Activated CD4-positive, alpha-beta T cell treated with anti-CD3 and anti-CD28 coated beads, Interleukin-2, amount 50 U/mL, for 16 hours (primary cell): ENCODE measurements at regions not wholly inside any gene's neighbourhood (a gene's known extent, or its start where the extent isn't known, plus 50 kb on each side); places are given as distances from the start of the nearest gene placed in this dataset.

Experiments used
- DNase-seq: peaks from one replicate; pipeline ENCODE4 v3.0.0-alpha.2; 2020

DNA sequence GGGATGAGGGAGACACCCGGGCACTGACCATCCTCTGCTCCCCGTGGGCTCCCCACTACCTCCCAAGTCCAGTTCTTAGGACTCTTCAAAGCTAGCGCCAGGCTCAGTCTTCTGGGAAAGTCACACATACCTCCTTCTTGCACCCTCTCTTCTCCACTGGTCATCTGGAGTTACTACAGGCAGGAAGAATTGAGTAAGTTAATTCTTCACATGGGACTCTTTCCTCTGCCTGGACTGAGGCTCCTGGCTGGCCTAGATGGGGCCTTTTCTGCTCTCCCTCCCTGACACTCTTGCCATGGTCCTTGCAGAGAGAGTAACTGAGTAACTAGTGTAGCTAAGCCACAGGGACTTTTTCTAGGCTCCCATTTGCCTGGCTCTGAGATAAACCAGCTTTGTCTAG is 96.5 kb upstream of the CELF4 start:
- DNase-seq = no peak

DNA sequence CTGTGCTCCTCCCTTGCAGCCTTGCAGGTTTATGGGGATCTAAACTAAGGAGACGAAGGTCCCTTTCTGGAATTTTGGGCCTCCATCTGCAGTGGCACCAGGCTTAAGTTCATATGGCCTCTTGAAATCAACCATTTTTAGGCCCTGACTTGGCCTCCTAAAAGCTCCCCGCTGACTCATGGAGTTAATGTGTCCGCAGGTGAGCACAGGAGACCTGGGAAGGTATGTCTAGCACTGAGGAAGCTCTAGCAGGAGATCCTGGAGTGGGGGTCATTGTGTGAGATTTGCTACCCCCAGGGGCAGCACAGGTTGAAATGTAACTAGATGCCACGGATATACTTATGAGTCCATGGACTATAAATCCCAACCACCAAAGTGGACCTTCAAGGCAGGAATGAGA is 95.9 kb upstream of the CELF4 start:
- no peak for DNase-seq

DNA sequence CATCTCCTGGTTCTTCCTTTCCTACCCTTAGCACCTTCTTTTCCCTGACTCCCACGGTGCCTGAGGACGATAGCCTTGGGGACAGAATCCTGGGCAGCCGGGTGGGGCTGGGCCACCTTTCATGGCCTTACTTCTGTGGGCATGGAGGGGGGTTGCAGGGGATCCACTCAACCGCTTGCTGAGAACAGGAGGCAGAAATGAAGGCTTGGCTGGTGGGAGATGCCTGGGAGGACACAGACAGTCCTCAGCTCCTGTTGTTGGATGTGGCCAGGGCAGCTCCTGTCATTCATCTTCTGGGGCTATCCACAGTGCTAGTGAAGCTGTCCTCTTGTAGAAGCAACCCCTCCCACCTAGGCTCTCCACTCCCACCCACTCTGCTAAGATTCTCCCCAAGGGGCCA is 95.5 kb upstream of the CELF4 start:
- no peak for DNase-seq

DNA sequence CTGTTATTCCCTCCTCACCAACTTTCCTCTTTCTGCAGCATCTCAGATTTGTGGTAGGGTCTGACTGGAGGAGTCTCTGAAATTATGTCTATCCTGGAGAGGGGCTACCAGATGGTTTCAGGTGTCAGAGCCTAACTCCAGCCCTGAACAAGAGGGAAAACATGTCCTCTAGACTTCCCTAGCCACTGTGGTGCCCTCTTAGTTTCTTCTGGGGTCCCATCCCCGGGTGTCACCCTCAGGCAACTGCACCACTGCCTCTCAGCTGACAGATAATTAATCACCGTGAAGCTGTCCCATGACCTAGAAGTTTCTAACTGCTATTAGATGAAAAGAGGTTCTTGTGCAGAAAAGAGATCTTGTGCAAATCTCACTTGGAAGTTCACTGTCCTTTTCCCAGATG is 95.1 kb upstream of the CELF4 start:
- DNase-seq = no peak

DNA sequence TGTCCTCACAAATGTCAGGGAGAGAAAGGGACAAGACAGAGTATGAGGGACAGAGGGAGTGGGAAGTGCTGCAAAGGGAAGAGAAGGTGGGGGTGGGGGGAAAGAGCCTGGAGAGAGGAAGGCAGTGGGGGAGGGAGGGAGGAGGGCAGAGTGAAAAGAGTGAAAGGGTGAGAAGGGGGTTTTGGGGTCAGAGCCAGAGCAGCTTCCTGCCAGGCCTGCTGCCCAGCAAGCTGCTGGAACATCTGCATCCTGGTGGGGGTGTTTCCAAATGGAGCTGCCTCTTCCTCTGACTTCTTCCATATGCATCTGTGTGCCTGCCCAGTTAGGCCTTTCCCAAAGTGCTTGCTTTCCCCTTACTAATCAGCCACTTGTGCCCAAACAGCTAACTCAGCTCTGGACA is 94.3 kb upstream of the CELF4 start:
- DNase-seq = no peak

DNA sequence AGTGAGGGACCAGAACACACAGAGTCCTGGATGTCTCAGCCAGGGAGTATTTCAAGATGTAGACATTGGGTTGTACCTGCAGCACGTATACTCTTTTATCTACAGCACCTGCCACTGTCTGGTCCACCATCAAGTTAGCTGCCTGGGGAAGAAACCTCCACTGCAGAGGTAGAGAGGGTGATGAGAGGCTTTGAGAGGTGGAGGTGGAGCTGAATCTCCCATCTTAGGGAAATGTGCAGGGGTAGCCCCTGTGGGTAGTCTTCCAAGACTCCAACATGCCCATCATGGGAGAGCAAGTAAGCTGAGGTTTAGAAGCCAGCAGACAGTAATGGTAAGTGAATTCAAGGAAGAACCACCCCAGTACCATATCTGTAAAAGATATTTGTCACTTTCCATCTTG is 93.3 kb upstream of the CELF4 start:
- DNase-seq = no peak

DNA sequence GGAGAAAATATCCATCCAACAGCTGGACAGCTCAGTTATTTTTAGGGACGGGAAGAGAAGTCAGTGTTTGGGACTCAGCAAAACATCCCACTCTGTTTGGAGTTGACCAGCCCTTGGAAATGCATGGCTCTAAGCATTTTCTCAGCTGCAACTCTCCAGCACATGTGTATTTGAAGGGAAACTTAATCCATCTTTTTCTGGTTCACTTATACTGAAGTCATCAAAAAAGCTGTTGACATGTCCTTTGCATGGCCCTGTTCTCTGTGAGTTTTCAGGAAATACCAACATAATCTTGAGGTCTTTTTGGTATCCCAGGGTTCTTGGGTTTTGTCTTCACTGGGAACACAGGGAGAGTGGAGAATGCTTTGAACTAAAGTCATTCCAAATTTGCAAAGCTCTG is 91.9 kb upstream of the CELF4 start:
- DNase-seq = no peak

DNA sequence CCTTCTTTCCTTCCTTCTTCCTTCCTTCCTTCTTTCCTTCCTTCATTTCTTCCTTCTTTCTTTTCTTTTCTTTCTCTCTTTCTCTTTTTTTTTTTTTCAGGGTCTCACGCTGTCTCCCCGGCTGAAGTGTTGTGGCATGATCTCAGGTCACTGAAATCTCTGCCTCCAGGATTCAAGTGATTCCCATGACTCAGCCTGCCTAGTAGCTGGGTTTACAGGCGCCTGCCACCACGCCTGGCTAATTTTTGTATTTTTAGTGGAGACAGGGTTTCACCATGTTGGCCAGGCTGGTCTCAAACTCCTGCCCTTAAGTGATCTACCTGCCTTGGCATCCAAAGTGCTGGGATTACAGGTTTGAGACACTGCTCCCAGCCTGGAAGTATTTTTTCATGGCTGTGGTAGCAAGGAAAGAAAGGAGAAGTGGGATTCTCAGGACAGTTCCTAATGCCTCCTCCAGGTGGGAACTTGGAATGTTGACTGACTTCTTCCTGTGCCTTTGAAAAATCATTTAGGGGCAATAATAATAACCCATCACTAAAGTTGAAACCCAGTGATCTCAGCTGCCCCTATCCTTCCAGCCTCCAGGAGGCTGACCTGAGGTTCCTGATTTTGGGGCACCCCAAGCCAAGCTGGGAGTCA is 89.3 kb upstream of the CELF4 start:
- no peak for DNase-seq

DNA sequence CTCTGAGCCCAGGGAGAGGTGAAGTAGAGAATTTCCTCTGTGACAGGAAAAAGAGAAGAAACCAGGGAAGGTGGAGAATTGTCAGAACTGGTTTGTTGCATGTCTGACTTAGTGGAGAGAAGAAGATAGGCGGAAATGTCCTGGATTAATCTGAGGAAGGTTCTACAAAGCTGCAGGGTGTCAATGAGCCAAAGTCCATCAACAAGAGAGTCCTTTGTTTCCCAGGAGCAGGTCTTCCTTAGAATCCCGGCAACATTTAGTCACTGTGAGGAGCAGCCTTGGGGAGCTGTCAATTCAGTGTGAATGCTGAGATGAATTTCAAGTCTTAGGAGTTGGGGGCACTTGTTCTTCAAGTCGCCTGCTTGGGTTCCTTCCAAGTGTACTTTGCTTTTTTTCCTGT is 88.4 kb upstream of the CELF4 start:
- no peak for DNase-seq

DNA sequence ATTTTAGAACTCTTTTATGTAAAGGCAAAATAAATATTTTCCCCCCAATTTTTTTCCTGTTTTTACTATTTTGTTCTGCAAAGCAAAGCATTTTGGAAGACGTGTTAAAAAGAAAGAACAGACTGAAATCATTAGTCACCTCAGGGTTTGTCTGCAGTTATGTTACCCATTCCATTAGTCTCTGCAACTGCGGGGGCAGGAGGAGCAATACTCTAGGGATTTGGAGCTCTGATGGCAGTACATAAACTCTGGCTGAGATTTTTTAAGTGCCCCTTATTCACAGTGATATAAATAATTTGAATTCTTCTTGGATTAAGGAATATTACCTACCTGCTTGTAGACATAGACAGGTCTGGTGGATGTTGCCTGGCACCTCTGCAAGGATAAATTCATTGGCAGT is 88.0 kb upstream of the CELF4 start:
- DNase-seq = no peak

DNA sequence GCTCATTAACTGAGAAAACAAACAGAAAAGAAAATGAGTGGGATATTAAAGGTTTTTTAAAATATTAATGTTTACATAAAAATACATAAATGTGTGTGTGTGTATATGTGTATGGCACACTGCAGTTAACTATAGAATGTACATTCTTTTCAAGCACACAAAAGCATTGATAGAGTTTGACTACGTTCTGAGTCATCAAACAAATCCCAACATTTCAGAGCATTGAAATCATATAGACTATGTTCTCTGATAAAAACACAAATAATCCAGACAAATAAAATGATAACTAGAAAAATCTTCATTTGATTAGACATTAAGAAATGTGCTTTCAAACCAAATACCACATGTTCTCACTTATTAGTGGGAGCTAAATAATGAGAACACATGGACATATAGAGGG is 84.3 kb upstream of the CELF4 start:
- no peak for DNase-seq

DNA sequence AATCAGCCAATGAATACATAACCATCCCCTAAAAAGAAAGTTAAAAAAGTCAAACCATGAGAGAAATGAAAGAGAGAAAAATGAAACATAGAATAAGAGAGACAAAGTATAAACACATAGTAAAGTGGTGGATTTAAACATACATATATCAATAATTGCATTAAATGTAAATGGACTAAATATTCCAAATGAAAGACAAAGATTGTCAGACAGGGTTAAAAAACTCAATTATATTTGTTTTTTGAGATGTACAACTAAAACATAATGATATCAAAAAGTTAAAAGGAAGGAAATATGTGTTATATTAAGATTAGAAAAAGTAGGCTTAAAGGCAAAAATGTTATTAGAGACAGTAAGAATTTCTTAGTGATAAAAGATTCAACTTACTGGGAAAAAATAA is 83.8 kb upstream of the CELF4 start:
- DNase-seq = no peak

DNA sequence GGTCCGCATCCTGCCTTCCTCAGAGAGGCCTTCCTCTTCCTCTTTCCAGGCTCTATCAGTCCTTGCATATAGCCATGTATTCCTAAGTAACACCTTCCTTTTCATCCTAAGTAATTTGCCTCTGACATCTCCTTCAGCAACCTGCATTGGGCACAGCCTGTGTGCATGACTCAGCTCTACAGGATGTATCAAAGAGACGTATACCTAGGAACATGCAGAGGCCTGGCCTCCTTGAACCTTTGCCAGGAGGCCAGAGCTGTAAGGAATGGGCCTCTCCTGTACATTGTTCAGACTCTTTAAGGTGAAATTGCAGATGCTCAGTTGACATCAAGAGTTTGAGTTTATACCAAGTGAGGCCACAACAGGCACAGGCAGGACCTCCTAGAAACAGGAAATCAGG is 76.0 kb upstream of the CELF4 start:
- no peak for DNase-seq

DNA sequence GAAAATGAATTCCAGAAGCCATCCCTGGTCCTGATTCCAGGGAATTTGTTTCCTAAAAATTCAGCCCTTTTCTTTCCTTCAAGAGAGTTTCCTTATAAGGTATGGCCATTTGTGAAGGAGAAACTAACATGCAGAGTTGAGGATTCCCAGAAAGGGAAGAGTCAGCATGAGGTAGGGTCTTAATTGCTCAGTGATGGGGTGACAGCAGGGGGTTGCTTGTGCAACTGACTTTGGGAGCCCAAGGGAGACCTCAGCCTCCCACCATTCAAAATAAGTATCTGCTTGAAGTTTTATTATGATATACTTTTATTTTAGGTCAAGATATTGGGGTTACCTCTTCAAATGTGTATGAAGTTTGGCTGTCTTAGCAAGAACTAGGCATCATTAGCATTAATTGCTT is 74.9 kb upstream of the CELF4 start:
- DNase-seq = no peak

DNA sequence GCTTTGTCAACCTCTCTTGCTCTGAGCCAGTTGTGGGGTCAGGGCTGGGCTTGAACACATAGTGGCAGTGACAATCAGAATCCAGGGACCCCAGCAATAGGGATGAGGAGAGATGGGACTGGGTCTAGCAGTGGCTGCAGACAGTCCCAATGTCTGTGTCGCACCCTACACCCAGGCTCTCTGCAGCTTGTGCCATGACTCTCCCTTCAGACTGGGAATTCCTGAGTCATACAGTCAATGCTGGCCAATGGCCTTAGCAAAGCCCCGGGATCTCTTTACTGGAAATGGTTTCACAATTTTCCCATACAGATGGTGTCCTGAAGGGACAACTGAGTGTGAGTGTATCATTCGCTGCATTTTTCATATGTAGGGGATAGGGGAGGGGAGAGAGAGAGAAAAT is 74.2 kb upstream of the CELF4 start:
- DNase-seq = no peak

DNA sequence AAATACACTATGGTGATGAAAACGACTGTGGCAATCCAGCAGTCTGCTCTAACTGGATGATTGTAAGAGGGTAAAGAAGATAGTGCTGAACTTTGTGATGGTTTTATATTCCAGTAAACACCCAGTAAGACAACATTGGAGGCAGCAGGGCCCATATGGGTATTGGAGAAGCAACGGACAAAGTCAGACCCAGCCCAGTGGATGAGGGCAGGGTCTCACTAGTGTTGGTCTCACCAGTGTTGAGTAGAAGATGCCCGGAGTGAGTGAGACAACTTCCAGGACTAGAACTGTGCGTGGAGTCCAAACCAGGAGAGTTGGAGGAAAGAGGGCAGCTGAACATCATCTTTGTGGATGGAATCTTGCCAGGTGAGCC is 71.9 kb upstream of the CELF4 start:
- no peak for DNase-seq

DNA sequence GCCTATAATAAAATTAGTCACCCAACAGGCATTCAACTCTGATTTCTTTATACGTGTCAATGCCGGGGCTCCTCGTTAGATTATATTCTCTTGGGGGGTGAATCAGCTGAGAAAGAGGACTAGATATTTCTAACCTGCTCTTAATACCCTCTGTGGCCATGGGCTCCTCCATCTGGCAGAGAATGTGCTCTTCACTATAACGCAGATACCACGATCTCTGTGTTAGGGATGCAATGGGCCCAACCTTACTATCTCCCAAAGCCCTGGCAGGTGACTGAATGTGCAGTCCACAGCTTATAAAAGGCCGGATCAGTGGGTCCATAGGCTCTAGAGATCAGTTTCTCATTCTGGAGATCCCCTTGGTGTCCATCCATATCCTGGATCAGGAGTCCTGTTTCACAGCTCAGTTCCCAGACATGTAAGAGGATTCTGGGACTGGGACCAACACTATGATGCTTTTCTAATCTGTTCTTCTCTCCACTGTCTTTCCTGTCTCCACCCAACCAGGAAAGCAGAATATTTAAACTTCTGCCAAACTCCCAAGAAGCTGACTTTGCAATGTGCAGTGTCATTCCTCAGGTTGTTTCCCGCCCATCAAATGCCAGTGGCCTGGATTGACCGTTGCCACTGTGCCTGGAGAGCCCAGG is 71.4 kb upstream of the CELF4 start:
- no peak for DNase-seq

DNA sequence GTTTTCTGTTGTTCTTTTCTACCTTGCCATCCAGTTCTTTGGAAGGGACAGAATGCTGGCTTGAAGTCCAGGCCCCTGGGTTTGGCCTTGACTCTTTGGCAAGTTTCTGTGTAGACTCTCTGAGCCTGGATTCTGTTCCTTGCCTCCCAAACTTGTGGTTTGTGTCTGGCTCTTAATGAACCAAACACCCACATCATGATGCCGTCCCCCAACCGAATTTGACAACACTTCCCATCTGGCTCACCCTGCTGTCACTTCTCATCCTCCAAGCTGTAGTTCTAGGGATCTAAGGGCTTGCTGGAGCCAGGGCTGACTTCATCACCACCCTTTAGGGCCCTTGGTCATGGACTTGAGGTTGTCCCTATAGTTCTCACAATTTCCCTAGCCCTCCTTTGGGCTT is 68.9 kb upstream of the CELF4 start:
- DNase-seq = no peak

DNA sequence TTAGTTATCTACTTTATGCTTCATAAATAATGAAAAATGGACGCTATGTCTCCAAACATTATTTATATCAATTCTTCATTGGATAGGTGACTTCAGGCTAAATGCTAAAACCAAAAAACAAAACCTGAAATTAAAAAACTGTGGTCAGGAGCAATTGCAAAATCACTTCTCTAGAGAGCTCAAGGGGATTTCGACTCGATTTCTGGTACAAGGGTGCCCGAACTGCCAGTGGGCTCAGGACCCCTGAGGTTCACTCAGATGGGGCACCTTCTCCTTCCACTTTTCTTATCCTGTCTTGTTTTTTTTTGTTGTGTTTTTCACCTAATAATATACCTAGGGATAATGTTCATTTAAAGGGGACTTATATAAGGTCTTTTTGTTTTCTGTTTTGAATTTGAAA is 65.8 kb upstream of the CELF4 start:
- DNase-seq = no peak

DNA sequence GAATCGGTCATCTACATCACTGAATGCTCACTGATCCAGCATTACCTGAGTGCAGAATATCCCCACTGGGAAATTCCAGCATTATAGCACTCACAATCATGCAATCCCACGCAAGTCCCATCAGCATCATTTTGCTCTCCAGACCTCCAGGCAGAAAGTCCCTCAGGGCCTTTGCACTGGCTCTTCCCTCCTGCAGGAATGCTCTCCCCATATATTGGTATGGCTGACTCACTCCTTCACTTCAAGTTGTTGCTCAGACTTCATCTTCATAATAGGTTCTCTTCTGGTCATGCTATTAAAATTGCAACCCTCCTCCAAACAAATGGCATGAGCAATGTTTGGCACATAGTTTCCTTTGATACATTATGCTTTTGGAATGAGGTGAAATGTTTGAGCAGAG is 64.7 kb upstream of the CELF4 start:
- DNase-seq = no peak

DNA sequence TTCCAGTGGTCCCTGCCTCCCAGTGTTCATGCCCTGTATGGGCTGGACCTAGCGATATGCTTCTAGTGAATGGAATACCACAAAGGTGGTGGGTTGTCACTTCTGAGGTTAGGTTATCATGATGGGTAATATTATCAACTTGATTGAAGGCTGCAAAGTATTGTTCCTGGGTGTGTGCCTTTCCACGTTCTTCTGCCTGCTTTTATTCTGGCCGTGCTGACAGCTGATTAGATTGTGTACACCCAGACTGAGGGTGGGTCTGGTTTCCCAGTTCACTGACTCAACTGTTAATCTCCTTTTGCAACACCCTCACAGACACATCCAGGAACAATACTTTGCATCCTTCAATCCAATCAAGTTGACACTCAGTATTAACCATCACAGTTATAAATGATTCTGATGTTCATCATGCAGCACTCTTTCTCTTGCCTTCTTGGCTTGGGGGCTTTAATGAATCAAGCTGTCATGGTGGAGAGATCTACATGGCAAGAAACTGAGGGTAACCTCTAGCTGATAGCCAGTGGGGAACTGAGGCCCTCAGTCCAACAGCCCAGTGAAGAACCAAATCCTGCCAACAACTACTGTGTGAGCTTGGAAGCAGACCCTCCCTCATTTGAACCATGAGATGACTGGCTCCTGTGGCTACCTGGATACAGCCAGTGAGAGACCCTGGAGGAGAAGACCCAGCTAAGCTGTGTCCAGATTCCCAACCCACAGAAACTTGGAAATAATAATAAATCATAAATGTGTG is 63.0 kb upstream of the CELF4 start:
- no peak for DNase-seq

DNA sequence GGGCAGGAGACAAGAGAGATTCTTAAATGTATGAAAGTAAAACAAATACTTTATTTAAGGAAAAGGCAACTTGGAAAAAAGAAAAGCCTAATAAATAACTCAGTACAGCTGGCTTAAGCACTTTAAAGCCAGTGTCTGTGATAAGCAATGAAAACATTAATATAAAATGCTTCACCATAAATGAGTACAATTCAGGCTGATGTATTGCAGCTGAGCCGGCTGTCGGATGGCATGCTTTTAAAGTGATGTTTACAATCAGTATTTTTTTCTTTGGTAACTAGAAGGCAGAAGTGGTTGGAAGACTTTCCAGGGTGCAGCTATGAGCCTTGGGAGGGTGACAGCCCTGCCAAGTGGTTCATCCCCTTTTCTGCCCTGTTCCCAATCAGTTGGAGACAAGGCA is 58.7 kb upstream of the CELF4 start:
- DNase-seq = no peak

DNA sequence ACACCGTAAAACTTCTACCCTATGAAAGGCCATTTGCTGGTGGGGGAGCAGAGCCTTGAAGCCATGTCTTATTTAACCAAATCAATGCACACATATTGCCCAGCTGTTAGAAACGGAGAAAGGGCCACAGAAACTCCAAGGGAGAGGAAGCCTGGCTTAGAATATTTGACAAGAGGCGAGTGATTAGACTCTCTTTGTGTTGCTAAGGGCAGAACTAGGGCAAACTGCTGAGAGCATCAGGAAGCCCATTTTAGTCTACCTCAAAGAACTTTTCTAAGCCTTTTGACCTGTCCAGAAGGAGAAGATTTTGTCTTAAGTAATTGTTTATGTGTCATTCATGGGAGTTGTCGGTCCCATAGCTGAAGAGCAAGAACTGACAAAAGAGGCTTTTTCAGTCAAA is 54.4 kb upstream of the CELF4 start:
- no peak for DNase-seq

DNA sequence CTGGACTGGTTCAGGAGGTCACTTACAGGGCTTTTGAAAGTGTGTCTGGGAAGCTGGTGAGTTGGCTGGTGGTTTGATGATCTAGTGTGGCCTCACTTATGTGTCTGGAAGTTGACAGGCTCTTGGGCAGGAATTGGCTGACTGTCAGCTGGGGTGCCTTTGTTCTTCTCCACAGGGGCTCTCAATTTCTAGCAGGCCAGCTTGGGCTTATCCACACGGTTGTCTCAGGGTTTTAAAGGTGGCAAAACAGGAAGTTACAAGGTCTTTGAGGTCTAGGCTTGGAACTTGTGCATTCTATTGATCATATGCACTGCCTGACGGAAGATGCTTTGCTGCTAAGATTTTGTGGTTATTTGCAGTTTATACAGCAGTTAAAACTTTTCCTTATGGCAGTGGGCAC is 52.0 kb upstream of the CELF4 start:
- DNase-seq = no peak
